GM23338 (cell line): ENCODE measurements at regions not wholly inside any gene's neighbourhood (a gene's known extent, or its start where the extent isn't known, plus 50 kb on each side); places are given as distances from the start of the nearest gene placed in this dataset.

Experiments used
- ATAC-seq: fragments of 200-7000 bp; cut with Tn5 transposase; 3 replicates; pipeline ENCODE4 v1.9.1; 2020
- DNase-seq: peaks from one replicate; pipeline ENCODE4 v3.0.0-alpha.2; 2015; ENCODE audit warnings: low spot score
- H2AFZ ChIP-seq: fragments of 200-600 bp; sonication (generic); 2 replicates; pipeline ENCODE4 v1.8.0; 2016; ENCODE audit warnings: antibody characterized with exemption, mild to moderate bottlenecking, moderate library complexity
- H3F3A ChIP-seq: fragments of 200-600 bp; sonication (generic); replicated peaks from 2 replicates; pipeline ENCODE4 v1.8.0; 2017; ENCODE audit warnings: antibody characterized with exemption, mixed run types, low read depth
- H3K27ac ChIP-seq: fragments of 200-600 bp; sonication (generic); 2 replicates; pipeline ENCODE4 v1.6.1; 2016; ENCODE audit warnings: low read depth
- H3K27me3 ChIP-seq: fragments of 200-600 bp; sonication (generic); 2 replicates; pipeline ENCODE4 v1.8.0; 2016; ENCODE audit warnings: mild to moderate bottlenecking, mixed run types, moderate library complexity; ENCODE audit not compliant: insufficient read depth
- H3K36me3 ChIP-seq: fragments of 200-600 bp; sonication (generic); 2 replicates; pipeline ENCODE4 v1.8.0; 2016; ENCODE audit warnings: mild to moderate bottlenecking; ENCODE audit not compliant: insufficient read depth
- H3K4me1 ChIP-seq: fragments of 200-600 bp; sonication (generic); 2 replicates; pipeline ENCODE4 v1.8.0; 2016; ENCODE audit warnings: mild to moderate bottlenecking, moderate library complexity; ENCODE audit not compliant: insufficient read depth
- H3K4me2 ChIP-seq: fragments of 200-600 bp; sonication (generic); 2 replicates; pipeline ENCODE4 v1.7.1; 2017; ENCODE audit warnings: mixed run types
- H3K4me3 ChIP-seq: fragments of 200-600 bp; sonication (generic); 2 replicates; pipeline ENCODE4 v1.6.1; 2016; ENCODE audit warnings: mixed run types
- H3K79me2 ChIP-seq: fragments of 200-600 bp; sonication (generic); replicated peaks from 2 replicates; pipeline ENCODE4 v1.8.0; 2017; ENCODE audit warnings: mild to moderate bottlenecking; ENCODE audit not compliant: insufficient read depth
- H3K9me2 ChIP-seq: fragments of 200-600 bp; sonication (generic); 2 replicates; pipeline ENCODE4 v1.8.0; 2017; ENCODE audit not compliant: insufficient read depth
- H4K20me1 ChIP-seq: fragments of 200-600 bp; sonication (generic); replicated peaks from 2 replicates; pipeline ENCODE4 v1.8.0; 2017; ENCODE audit warnings: mild to moderate bottlenecking; ENCODE audit not compliant: insufficient read depth
- H3K27ac Mint-ChIP-seq: 2 replicates; pipeline ENCODE4 v1.8.0; 2020; ENCODE audit warnings: inconsistent platforms, mild to moderate bottlenecking, moderate library complexity, mixed read lengths
- H3K27me3 Mint-ChIP-seq: 3 replicates; pipeline ENCODE4 v1.8.0; 2022; ENCODE audit warnings: low read depth, mild to moderate bottlenecking, moderate library complexity, mixed read lengths, inconsistent platforms; ENCODE audit not compliant: insufficient read depth, poor library complexity
- H3K36me3 Mint-ChIP-seq: 3 replicates; pipeline ENCODE4 v1.8.0; 2021; ENCODE audit warnings: low read depth, mild to moderate bottlenecking, inconsistent platforms, moderate library complexity, mixed read lengths
- H3K4me1 Mint-ChIP-seq: 3 replicates; pipeline ENCODE4 v1.8.0; 2020; ENCODE audit warnings: mild to moderate bottlenecking, inconsistent platforms, mixed read lengths
- H3K4me3 Mint-ChIP-seq: 3 replicates; pipeline ENCODE4 v1.8.0; 2021; ENCODE audit warnings: moderate library complexity, mild to moderate bottlenecking, inconsistent platforms, mixed read lengths
- H3K9me3 Mint-ChIP-seq: 3 replicates; pipeline ENCODE4 v1.8.0; 2020; ENCODE audit warnings: moderate library complexity, mild to moderate bottlenecking, inconsistent platforms, mixed read lengths
- CTCF ChIP-seq, 2 experiments: fragments of 200-600 bp in 1 of 2; sonication (generic) in 1 of 2; conservative IDR thresholded peaks; 2 replicates each; pipeline versions ENCODE4 v1.5.1 to v1.6.1; 2016 to 2017; ENCODE audit warnings: antibody characterized with exemption in 2 of 2, low read depth in 2 of 2, mild to moderate bottlenecking in 2 of 2, moderate library complexity in 1 of 2
- ETS1 ChIP-seq: IDR thresholded peaks from 2 replicates; pipeline ENCODE4 v1.6.1; 2016; ENCODE audit warnings: antibody characterized with exemption
- EZH2 ChIP-seq: fragments of 200-600 bp; sonication (generic); IDR thresholded peaks from one replicate; pipeline ENCODE4 v1.8.0; 2017; ENCODE audit warnings: antibody characterized with exemption, mild to moderate bottlenecking, low read depth; ENCODE audit not compliant: unreplicated experiment
- EZH2phosphoT487 ChIP-seq: fragments of 200-600 bp; sonication (generic); IDR thresholded peaks from one replicate; pipeline ENCODE4 v1.8.1; 2018; ENCODE audit warnings: antibody characterized with exemption; ENCODE audit not compliant: unreplicated experiment
- JUNB ChIP-seq: IDR thresholded peaks from one replicate; pipeline ENCODE4 v1.6.1; 2016; ENCODE audit warnings: antibody characterized with exemption; ENCODE audit not compliant: unreplicated experiment
- POLR2AphosphoS5 ChIP-seq: IDR thresholded peaks from 2 replicates; pipeline ENCODE4 v1.6.1; 2016; ENCODE audit warnings: antibody characterized with exemption, low read depth
- REST ChIP-seq: IDR thresholded peaks from one replicate; pipeline ENCODE4 v1.6.1; 2018; ENCODE audit warnings: antibody characterized with exemption; ENCODE audit not compliant: unreplicated experiment
- ZNF114 ChIP-seq: fragments of 250-450 bp; sonication (Bioruptor Pico); IDR thresholded peaks from 2 replicates; pipeline ENCODE4 v1.5.0; 2020; ENCODE audit warnings: mild to moderate bottlenecking, moderate library complexity
- ZNF331 ChIP-seq: fragments of 250-450 bp; sonication (Bioruptor Pico); IDR thresholded peaks from 2 replicates; pipeline ENCODE4 v1.5.0; 2020; ENCODE audit warnings: low read depth, mild to moderate bottlenecking, moderate library complexity
- ZNF462 ChIP-seq: fragments of 250-450 bp; sonication (Bioruptor Pico); IDR thresholded peaks from 2 replicates; pipeline ENCODE4 v1.5.0; 2020; ENCODE audit warnings: mild to moderate bottlenecking, moderate library complexity

- Histone ChIP-seq H3K4me2 (no peak overlapping the region), H3K4me1 (peaks cover 6% of the 10 kb centered on the region), H3K36me3 (no peaks in the 10 kb centered on the region), H3K4me3 (no peak overlapping the region), H3K27ac (no peak overlapping the region), H2AFZ (no peak overlapping the region), H4K20me1 (no peaks in the 10 kb centered on the region), H3K79me2 (no peaks in the 10 kb centered on the region), H3F3A (peaks cover 16% of the 10 kb centered on the region; the same call in 1 of the 2 replicates), H3K9me2 (no peaks in the 10 kb centered on the region), H3K27me3 (no peaks in the 10 kb centered on the region)
- H3K27ac Mint-ChIP-seq, result no peak overlapping the region
- no peak for ATAC-seq
- H3K4me1 Mint-ChIP-seq, result peaks cover 34% of the 10 kb centered on the region
- H3K36me3 Mint-ChIP-seq, result peaks cover 13% of the 10 kb centered on the region
- DNase-seq, result no peak
- H3K4me3 Mint-ChIP-seq, result no peak overlapping the region
- H3K9me3 Mint-ChIP-seq, result peaks cover 8% of the 10 kb centered on the region; the same call in 1 of the 3 replicates
- H3K27me3 Mint-ChIP-seq, result peaks cover 4% of the 10 kb centered on the region
- TF ChIP-seq EZH2phosphoT487 (no peak), ZNF462 (CRISPR knock-in tag) (no peak), ZNF114 (CRISPR knock-in tag) (no peak), ETS1 (no peak), ZNF331 (no peak), CTCF (conservative IDR thresholded peaks at IDR 0.05; ENCODE audit: low read depth in 2 of 2) (no peak), REST (no peak), EZH2 (no peak), JUNB (no peak), POLR2AphosphoS5 (no peak)
Measured at GRCh38 chr16:85520853-85521521, 92.1 kb upstream of the GSE1 start.
